ENCODE measurements at regions not wholly inside any gene's neighbourhood (a gene's known extent, or its start where the extent isn't known, plus 50 kb on each side); places are given as distances from the start of the nearest gene placed in this dataset.

DNA sequence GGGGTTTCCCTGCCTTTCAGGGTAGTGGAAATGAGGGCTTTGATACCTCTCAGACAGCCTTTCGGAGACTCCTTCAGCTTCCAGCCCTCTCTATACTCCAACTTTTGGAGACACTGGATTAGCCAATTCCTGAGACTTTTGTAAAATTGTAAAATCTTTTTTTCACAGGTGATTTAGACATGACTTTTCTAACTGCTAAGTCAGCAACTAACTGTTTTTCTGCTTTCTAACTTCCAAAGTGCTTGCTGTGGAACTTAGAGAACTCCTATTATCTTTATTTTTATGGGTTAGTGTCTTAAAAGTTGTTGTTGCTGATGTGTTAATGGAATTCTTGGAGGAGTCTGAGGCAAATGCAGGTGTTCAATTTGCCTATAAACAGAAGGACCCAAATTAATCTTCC, 616.7 kb upstream of the ID2 start:
- DNase-seq (ENCODE audit: low read depth, low spot score), result no peak
- no peak overlapping the region for H3K4me3 ChIP-seq (ENCODE audit: low read length)
- no peaks in the 10 kb centered on the region for H3K9me3 ChIP-seq (ENCODE audit: control insufficient read depth, insufficient read depth, low read length)
- H3K27ac ChIP-seq (ENCODE audit: low read length), result no peak overlapping the region
- no CpG with 5 or more reads among the region's 1 CpG for whole genome bisulfite sequencing (ENCODE audit: insufficient coverage, insufficient read length)
- no peaks in the 10 kb centered on the region for H3K27me3 ChIP-seq (ENCODE audit: control insufficient read depth, insufficient read depth, low read length)
- H3K36me3 ChIP-seq (ENCODE audit: control insufficient read depth, insufficient read depth, low read length), result no peaks in the 10 kb centered on the region
- H3K4me1 ChIP-seq (ENCODE audit: control insufficient read depth, insufficient read depth, low read length), result no peaks in the 10 kb centered on the region

GRCh38 chr2:8067784-8068336, 614.0 kb upstream of the ID2 start:
- H3K36me3 ChIP-seq (ENCODE audit: control insufficient read depth, insufficient read depth, low read length), result no peaks in the 10 kb centered on the region
- WGBS (ENCODE audit: insufficient coverage, insufficient read length), result no CpG with 5 or more reads among the region's 15 CpGs
- H3K27me3 ChIP-seq (ENCODE audit: control insufficient read depth, insufficient read depth, low read length), result no peaks in the 10 kb centered on the region
- no peak overlapping the region for H3K4me3 ChIP-seq (ENCODE audit: low read length)
- no peak for DNase-seq (ENCODE audit: low read depth, low spot score)
- no peaks in the 10 kb centered on the region for H3K9me3 ChIP-seq (ENCODE audit: control insufficient read depth, insufficient read depth, low read length)
- H3K27ac ChIP-seq (ENCODE audit: low read length), result no peak overlapping the region
- H3K4me1 ChIP-seq (ENCODE audit: control insufficient read depth, insufficient read depth, low read length), result no peaks in the 10 kb centered on the region

DNA sequence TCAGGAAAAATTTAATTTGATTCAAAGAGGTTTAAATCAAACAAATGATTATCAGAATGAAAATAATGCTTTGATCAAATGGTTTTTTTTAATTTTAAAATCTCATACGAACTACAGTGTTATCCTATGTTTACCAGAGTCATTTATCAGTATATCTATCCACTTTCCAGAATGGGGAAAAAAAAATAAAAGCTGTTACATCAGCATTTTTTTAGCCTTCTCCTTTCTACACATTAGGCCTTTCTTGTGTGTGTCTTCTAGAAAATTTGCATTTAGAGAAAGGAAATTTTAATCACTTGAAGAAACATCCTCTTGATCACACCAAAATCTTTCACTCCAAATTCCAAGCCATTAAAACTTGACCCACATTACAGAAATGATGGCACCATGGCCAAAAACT, 608.9 kb upstream of the ID2 start:
- no peaks in the 10 kb centered on the region for H3K36me3 ChIP-seq (ENCODE audit: control insufficient read depth, insufficient read depth, low read length)
- no peaks in the 10 kb centered on the region for H3K4me1 ChIP-seq (ENCODE audit: control insufficient read depth, insufficient read depth, low read length)
- no peaks in the 10 kb centered on the region for H3K27me3 ChIP-seq (ENCODE audit: control insufficient read depth, insufficient read depth, low read length)
- no CpG with 5 or more reads among the region's 1 CpG for WGBS (ENCODE audit: insufficient coverage, insufficient read length)
- no peak overlapping the region for H3K27ac ChIP-seq (ENCODE audit: low read length)
- no peaks in the 10 kb centered on the region for H3K9me3 ChIP-seq (ENCODE audit: control insufficient read depth, insufficient read depth, low read length)
- no peak for DNase-seq (ENCODE audit: low read depth, low spot score)
- H3K4me3 ChIP-seq (ENCODE audit: low read length), result no peak overlapping the region

- DNase-seq (ENCODE audit: low read depth, low spot score), result no peak
- Histone ChIP-seq H3K4me3 (ENCODE audit: low read length) (no peak overlapping the region), H3K9me3 (ENCODE audit: control insufficient read depth, insufficient read depth, low read length) (no peaks in the 10 kb centered on the region), H3K36me3 (ENCODE audit: control insufficient read depth, insufficient read depth, low read length) (no peaks in the 10 kb centered on the region), H3K4me1 (ENCODE audit: control insufficient read depth, insufficient read depth, low read length) (no peaks in the 10 kb centered on the region), H3K27ac (ENCODE audit: low read length) (no peak overlapping the region), H3K27me3 (ENCODE audit: control insufficient read depth, insufficient read depth, low read length) (no peaks in the 10 kb centered on the region)
- no CpG with 5 or more reads among the region's 7 CpGs for WGBS (ENCODE audit: insufficient coverage, insufficient read length)
Measured at GRCh38 chr2:8073916-8074315, 607.9 kb upstream of the ID2 start.

- DNase-seq (ENCODE audit: low read depth, low spot score), result no peak
- no peaks in the 10 kb centered on the region for H3K36me3 ChIP-seq (ENCODE audit: control insufficient read depth, insufficient read depth, low read length)
- no peak overlapping the region for H3K4me3 ChIP-seq (ENCODE audit: low read length)
- no peaks in the 10 kb centered on the region for H3K4me1 ChIP-seq (ENCODE audit: control insufficient read depth, insufficient read depth, low read length)
- no peaks in the 10 kb centered on the region for H3K27me3 ChIP-seq (ENCODE audit: control insufficient read depth, insufficient read depth, low read length)
- no CpG with 5 or more reads among the region's 6 CpGs for WGBS (ENCODE audit: insufficient coverage, insufficient read length)
- no peak overlapping the region for H3K27ac ChIP-seq (ENCODE audit: low read length)
- no peaks in the 10 kb centered on the region for H3K9me3 ChIP-seq (ENCODE audit: control insufficient read depth, insufficient read depth, low read length)
Measured at GRCh38 chr2:8076448-8077342, 605.2 kb upstream of the ID2 start.

DNA sequence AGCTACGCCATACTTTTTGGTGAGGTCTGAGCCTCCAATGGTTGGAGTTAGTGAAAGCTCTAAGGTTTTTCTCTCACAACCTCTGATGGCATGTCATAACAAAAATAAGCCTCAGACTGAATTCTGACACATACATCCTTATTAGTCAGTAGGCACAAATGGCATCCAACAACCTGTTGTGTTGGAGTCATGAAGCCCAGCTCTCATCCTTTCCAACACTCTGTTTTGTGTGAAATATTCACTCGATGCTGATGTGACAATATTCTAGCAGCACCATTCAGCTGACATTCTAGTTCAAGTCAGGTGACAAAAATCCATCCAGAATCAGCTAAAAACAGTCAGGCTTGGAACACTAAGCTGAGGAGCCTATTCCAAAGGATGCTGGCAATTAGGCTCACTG, 603.2 kb upstream of the ID2 start:
- no CpG with 5 or more reads among the region's 2 CpGs for whole genome bisulfite sequencing (ENCODE audit: insufficient coverage, insufficient read length)
- H3K4me1 ChIP-seq (ENCODE audit: control insufficient read depth, insufficient read depth, low read length), result no peaks in the 10 kb centered on the region
- H3K27ac ChIP-seq (ENCODE audit: low read length), result no peak overlapping the region
- no peaks in the 10 kb centered on the region for H3K27me3 ChIP-seq (ENCODE audit: control insufficient read depth, insufficient read depth, low read length)
- H3K4me3 ChIP-seq (ENCODE audit: low read length), result no peak overlapping the region
- no peaks in the 10 kb centered on the region for H3K36me3 ChIP-seq (ENCODE audit: control insufficient read depth, insufficient read depth, low read length)
- no peak for DNase-seq (ENCODE audit: low read depth, low spot score)
- H3K9me3 ChIP-seq (ENCODE audit: control insufficient read depth, insufficient read depth, low read length), result no peaks in the 10 kb centered on the region

GRCh38 chr2:8080063-8080462, 601.8 kb upstream of the ID2 start:
- no peaks in the 10 kb centered on the region for H3K9me3 ChIP-seq (ENCODE audit: control insufficient read depth, insufficient read depth, low read length)
- H3K4me3 ChIP-seq (ENCODE audit: low read length), result no peak overlapping the region
- no peaks in the 10 kb centered on the region for H3K36me3 ChIP-seq (ENCODE audit: control insufficient read depth, insufficient read depth, low read length)
- no peaks in the 10 kb centered on the region for H3K4me1 ChIP-seq (ENCODE audit: control insufficient read depth, insufficient read depth, low read length)
- H3K27me3 ChIP-seq (ENCODE audit: control insufficient read depth, insufficient read depth, low read length), result no peaks in the 10 kb centered on the region
- DNase-seq (ENCODE audit: low read depth, low spot score), result no peak
- no peak overlapping the region for H3K27ac ChIP-seq (ENCODE audit: low read length)

DNA sequence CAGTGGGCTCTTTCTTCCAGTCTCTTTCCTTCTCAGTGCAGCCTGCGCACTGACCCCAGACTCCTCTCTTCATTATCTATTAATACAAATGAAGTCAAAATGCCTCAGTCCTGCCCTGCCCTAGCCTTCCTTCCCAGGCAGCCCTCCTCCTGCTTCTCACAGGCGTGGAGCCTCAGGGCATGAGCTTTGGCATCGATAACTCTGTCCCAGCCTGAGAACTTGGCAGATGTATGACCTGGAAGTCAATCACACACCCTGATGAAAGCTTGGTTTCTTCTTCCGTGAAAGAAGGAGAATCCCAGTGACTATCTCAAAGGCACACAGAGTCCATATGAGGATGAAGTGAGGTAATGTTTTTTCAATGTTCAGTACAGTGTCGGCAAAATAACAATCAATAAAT, 600.7 kb upstream of the ID2 start:
- Histone ChIP-seq H3K27ac (ENCODE audit: low read length) (no peak overlapping the region), H3K9me3 (ENCODE audit: control insufficient read depth, insufficient read depth, low read length) (no peaks in the 10 kb centered on the region), H3K36me3 (ENCODE audit: control insufficient read depth, insufficient read depth, low read length) (no peaks in the 10 kb centered on the region), H3K27me3 (ENCODE audit: control insufficient read depth, insufficient read depth, low read length) (no peaks in the 10 kb centered on the region), H3K4me3 (ENCODE audit: low read length) (no peak overlapping the region), H3K4me1 (ENCODE audit: control insufficient read depth, insufficient read depth, low read length) (no peaks in the 10 kb centered on the region)
- WGBS (ENCODE audit: insufficient coverage, insufficient read length), result no CpG with 5 or more reads among the region's 5 CpGs
- no peak for DNase-seq (ENCODE audit: low read depth, low spot score)

GRCh38 chr2:8082840-8083239, 599.0 kb upstream of the ID2 start:
- no CpG with 5 or more reads among the region's 4 CpGs for WGBS (ENCODE audit: insufficient coverage, insufficient read length)
- Histone ChIP-seq H3K4me3 (ENCODE audit: low read length) (no peak overlapping the region), H3K9me3 (ENCODE audit: control insufficient read depth, insufficient read depth, low read length) (no peaks in the 10 kb centered on the region), H3K36me3 (ENCODE audit: control insufficient read depth, insufficient read depth, low read length) (no peaks in the 10 kb centered on the region), H3K27me3 (ENCODE audit: control insufficient read depth, insufficient read depth, low read length) (no peaks in the 10 kb centered on the region), H3K4me1 (ENCODE audit: control insufficient read depth, insufficient read depth, low read length) (no peaks in the 10 kb centered on the region), H3K27ac (ENCODE audit: low read length) (no peak overlapping the region)
- DNase-seq (ENCODE audit: low read depth, low spot score), result no peak

GRCh38 chr2:8086357-8086756, 595.5 kb upstream of the ID2 start:
- no peaks in the 10 kb centered on the region for H3K27me3 ChIP-seq (ENCODE audit: control insufficient read depth, insufficient read depth, low read length)
- DNase-seq (ENCODE audit: low read depth, low spot score), result no peak
- H3K4me3 ChIP-seq (ENCODE audit: low read length), result no peak overlapping the region
- H3K36me3 ChIP-seq (ENCODE audit: control insufficient read depth, insufficient read depth, low read length), result no peaks in the 10 kb centered on the region
- no CpG with 5 or more reads among the region's 2 CpGs for WGBS (ENCODE audit: insufficient coverage, insufficient read length)
- no peaks in the 10 kb centered on the region for H3K9me3 ChIP-seq (ENCODE audit: control insufficient read depth, insufficient read depth, low read length)
- no peaks in the 10 kb centered on the region for H3K4me1 ChIP-seq (ENCODE audit: control insufficient read depth, insufficient read depth, low read length)
- H3K27ac ChIP-seq (ENCODE audit: low read length), result no peak overlapping the region

Data from iPS DF 6.9 (cell line).